B cell (primary cell): ENCODE measurements at regions not wholly inside any gene's neighbourhood (a gene's known extent, or its start where the extent isn't known, plus 50 kb on each side); places are given as distances from the start of the nearest gene placed in this dataset.
"Not testable (repeated sequence)": the region's sequence is repeated elsewhere in the genome, so short reads cannot be mapped to it uniquely, and the experiment has no call there.

Experiments used
- ATAC-seq: fragments of 200-7000 bp; cut with Tn5 transposase; one replicate; pipeline ENCODE4 v1.10.0; 2021; ENCODE audit warnings: low read depth, mild to moderate bottlenecking, moderate number of reproducible peaks, moderate library complexity
- CTCF ChIA-PET: fragments of 350-600 bp; sonication (Branson Sonifier 250); formaldehyde crosslinking; loops from one replicate; lab custom pipeline; 2021; ENCODE audit warnings: antibody characterized with exemption, inconsistent platforms; lab: Charles Lee
- POLR2A ChIA-PET: fragments of 350-600 bp; sonication (Branson Sonifier 250); formaldehyde crosslinking; loops from one replicate; lab custom pipeline; 2021; ENCODE audit warnings: antibody characterized with exemption; lab: Charles Lee
- DNase-seq: peaks from one replicate; pipeline ENCODE4 v3.0.0; 2013
- H2AFZ ChIP-seq: 2 replicates; pipeline ENCODE4 v1.6.1; 2012; ENCODE audit warnings: mild to moderate bottlenecking, low read depth, low read length; ENCODE audit not compliant: insufficient read depth, poor library complexity, severe bottlenecking
- H3K27ac ChIP-seq, 2 donors: 1 replicate in 1 of 2; 2 replicates in 1 of 2; pipeline ENCODE4 v1.5.1; 2012 to 2013; ENCODE audit warnings: low read length in 2 of 2, mild to moderate bottlenecking in 2 of 2, moderate library complexity in 1 of 2
- H3K27me3 ChIP-seq, 4 experiments: fragments of 200-600 bp in 1 of 4; sonication (generic) in 1 of 4; replicated peaks in 1 of 4; 1 replicate in 2 of 4; 2 replicates in 2 of 4; pipeline versions ENCODE4 v1.6.1 to v1.7.0; 2013 to 2016; ENCODE audit warnings: low read length in 3 of 4, mild to moderate bottlenecking in 2 of 4, mixed read lengths in 1 of 4, moderate library complexity in 1 of 4; ENCODE audit not compliant: insufficient read depth in 4 of 4, control insufficient read depth in 3 of 4; ENCODE audit errors: control extremely low read depth in 1 of 4
- H3K36me3 ChIP-seq, 2 experiments: replicated peaks in 1 of 2; 1 replicate in 1 of 2; 2 replicates in 1 of 2; pipeline versions ENCODE4 v1.6.1 to v1.7.1; 2013; ENCODE audit warnings: low read length in 1 of 2; ENCODE audit not compliant: insufficient read depth in 2 of 2, control insufficient read depth in 1 of 2; ENCODE audit errors: control extremely low read depth in 1 of 2, extremely low read depth in 1 of 2
- H3K4me1 ChIP-seq, 2 donors: fragments of 200-600 bp in 1 of 2; sonication (generic) in 1 of 2; 1 replicate in 1 of 2; 2 replicates in 1 of 2; pipeline versions ENCODE4 v1.5.1 to v1.6.1; 2013 to 2017; ENCODE audit warnings: low read length in 2 of 2; ENCODE audit not compliant: control insufficient read depth in 2 of 2, insufficient read depth in 2 of 2
- H3K4me2 ChIP-seq: replicated peaks from 2 replicates; pipeline ENCODE3; 2012; ENCODE audit warnings: mild to moderate bottlenecking, low read depth, low read length; ENCODE audit not compliant: poor library complexity, severe bottlenecking
- H3K4me3 ChIP-seq, 5 experiments: fragments of 200-600 bp in 1 of 5; sonication (generic) in 1 of 5; 1 replicate in 3 of 5; 2 replicates in 2 of 5; pipeline versions ENCODE4 v1.5.1 to v1.7.0; 2011 to 2016; ENCODE audit warnings: low read length in 4 of 5, mild to moderate bottlenecking in 4 of 5, low read depth in 2 of 5, control low read depth in 1 of 5, moderate library complexity in 1 of 5; ENCODE audit not compliant: insufficient read depth in 1 of 5; ENCODE audit errors: control extremely low read depth in 1 of 5, extremely low read depth in 1 of 5
- H3K79me2 ChIP-seq: fragments of 200-600 bp; sonication (generic); one replicate; pipeline ENCODE4 v1.6.0; 2016; ENCODE audit warnings: low read length; ENCODE audit not compliant: control insufficient read depth, insufficient read depth
- H3K9ac ChIP-seq: fragments of 200-600 bp; sonication (generic); 2 replicates; pipeline ENCODE4 v1.6.1; 2017; ENCODE audit warnings: mild to moderate bottlenecking, low read length, moderate library complexity
- H3K9me3 ChIP-seq, 3 donors: one replicate each; pipeline versions ENCODE4 v1.6.1 to v1.7.1; 2013; ENCODE audit warnings: low read length in 2 of 3; ENCODE audit not compliant: control insufficient read depth in 2 of 3, insufficient read depth in 1 of 3; ENCODE audit errors: control extremely low read depth in 1 of 3
- H4K20me1 ChIP-seq: 2 replicates; pipeline ENCODE4 v1.6.0; 2012; ENCODE audit warnings: mild to moderate bottlenecking, low read length; ENCODE audit not compliant: insufficient read depth, control insufficient read depth, poor library complexity, severe bottlenecking
- H3K27ac Mint-ChIP-seq: one replicate; pipeline ENCODE4 v1.8.0; 2021; ENCODE audit warnings: mixed read lengths
- H3K27me3 Mint-ChIP-seq: one replicate; pipeline ENCODE4 v1.8.0; 2021; ENCODE audit warnings: mixed read lengths
- H3K4me1 Mint-ChIP-seq: one replicate; pipeline ENCODE4 v1.8.0; 2021; ENCODE audit warnings: mixed read lengths
- H3K4me3 Mint-ChIP-seq: one replicate; pipeline ENCODE4 v1.8.0; 2021; ENCODE audit warnings: mixed read lengths
- H3K9me3 Mint-ChIP-seq: one replicate; pipeline ENCODE4 v1.8.0; 2022; ENCODE audit warnings: mixed read lengths; ENCODE audit not compliant: insufficient read depth
- EZH2 ChIP-seq: IDR thresholded peaks from 2 replicates; pipeline ENCODE4 v1.6.1; 2012; ENCODE audit warnings: borderline replicate concordance, low read depth, mild to moderate bottlenecking, moderate library complexity, low read length; ENCODE audit not compliant: insufficient read depth, poor library complexity, severe bottlenecking
- WGBS: methylation state at CpG from one replicate; pipeline ENCODE4 v1.1.5; 2013; ENCODE audit warnings: missing lambda C conversion rate; ENCODE audit not compliant: insufficient coverage; 5-methylcytosine and 5-hydroxymethylcytosine counted together
- intact Hi-C: fragments of 100-400 bp; cut with micrococcal nuclease; formaldehyde crosslinking; loops from one replicate; pipeline ENCODE4 v1.10.0; 2022
- TF ChIP-seq, protein P1 (sequence below): fragments of 200-600 bp; IDR thresholded peaks from one replicate; pipeline ENCODE4 v1.8.0; 2022; ENCODE audit warnings: antibody characterized with exemption, mild to moderate bottlenecking

DNA sequence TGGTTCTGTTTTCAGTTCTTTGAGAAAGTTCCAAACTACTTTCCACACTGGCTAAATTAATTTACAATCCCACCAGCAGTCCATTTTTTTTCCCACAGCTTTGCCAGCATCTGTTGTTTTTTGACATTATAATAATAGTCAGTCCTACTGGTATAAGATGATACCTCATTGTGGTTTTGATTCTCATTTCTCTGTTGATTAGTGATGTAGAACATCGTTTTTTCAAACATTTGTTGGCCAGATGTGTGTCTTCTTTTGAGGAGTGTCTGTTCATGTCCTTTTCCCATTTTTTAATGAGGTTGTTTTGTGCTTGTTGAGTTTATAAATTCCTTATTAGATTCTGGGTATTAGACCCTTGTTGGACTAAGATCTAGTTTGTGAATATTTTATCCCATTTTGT lies 376.8 kb upstream of the NT5C1B start:
- Mint-ChIP-seq H3K9me3 (peaks cover 5% of the 10 kb centered on the region), H3K27me3 (peaks cover 20% of the 10 kb centered on the region), H3K4me3 (no peak overlapping the region), H3K27ac (no peak overlapping the region), H3K4me1 (peaks cover 2% of the 10 kb centered on the region)
- intact Hi-C loops: no loop called here
- no peaks in the 10 kb centered on the region for H3K36me3 ChIP-seq
- no peak overlapping the region for H3K4me2 ChIP-seq
- no peak for TF ChIP-seq EZH2
- TF ChIP-seq, protein P1, sequence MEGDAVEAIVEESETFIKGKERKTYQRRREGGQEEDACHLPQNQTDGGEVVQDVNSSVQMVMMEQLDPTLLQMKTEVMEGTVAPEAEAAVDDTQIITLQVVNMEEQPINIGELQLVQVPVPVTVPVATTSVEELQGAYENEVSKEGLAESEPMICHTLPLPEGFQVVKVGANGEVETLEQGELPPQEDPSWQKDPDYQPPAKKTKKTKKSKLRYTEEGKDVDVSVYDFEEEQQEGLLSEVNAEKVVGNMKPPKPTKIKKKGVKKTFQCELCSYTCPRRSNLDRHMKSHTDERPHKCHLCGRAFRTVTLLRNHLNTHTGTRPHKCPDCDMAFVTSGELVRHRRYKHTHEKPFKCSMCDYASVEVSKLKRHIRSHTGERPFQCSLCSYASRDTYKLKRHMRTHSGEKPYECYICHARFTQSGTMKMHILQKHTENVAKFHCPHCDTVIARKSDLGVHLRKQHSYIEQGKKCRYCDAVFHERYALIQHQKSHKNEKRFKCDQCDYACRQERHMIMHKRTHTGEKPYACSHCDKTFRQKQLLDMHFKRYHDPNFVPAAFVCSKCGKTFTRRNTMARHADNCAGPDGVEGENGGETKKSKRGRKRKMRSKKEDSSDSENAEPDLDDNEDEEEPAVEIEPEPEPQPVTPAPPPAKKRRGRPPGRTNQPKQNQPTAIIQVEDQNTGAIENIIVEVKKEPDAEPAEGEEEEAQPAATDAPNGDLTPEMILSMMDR: no peak
- peaks cover 0 to under 1% (median 0%) of the 10 kb centered on the region in 4 experiments for H3K27me3 ChIP-seq
- no peaks in the 10 kb centered on the region for H3K4me1 ChIP-seq
- H3K9ac ChIP-seq: no peak overlapping the region
- no peak overlapping the region for H2AFZ ChIP-seq
- ATAC-seq: no peak
- H3K79me2 ChIP-seq: no peaks in the 10 kb centered on the region
- H3K4me3 ChIP-seq: no peak overlapping the region
- WGBS: 25% methylated on average over 1 of the region's 1 CpG
- peaks cover 0 to 2% (median 0%) of the 10 kb centered on the region in 3 donors for H3K9me3 ChIP-seq
- no peak for DNase-seq
- no peak overlapping the region for H3K27ac ChIP-seq
- POLR2A ChIA-PET: no interaction called here
- CTCF ChIA-PET: no interaction called here
- H4K20me1 ChIP-seq: no peaks in the 10 kb centered on the region

DNA sequence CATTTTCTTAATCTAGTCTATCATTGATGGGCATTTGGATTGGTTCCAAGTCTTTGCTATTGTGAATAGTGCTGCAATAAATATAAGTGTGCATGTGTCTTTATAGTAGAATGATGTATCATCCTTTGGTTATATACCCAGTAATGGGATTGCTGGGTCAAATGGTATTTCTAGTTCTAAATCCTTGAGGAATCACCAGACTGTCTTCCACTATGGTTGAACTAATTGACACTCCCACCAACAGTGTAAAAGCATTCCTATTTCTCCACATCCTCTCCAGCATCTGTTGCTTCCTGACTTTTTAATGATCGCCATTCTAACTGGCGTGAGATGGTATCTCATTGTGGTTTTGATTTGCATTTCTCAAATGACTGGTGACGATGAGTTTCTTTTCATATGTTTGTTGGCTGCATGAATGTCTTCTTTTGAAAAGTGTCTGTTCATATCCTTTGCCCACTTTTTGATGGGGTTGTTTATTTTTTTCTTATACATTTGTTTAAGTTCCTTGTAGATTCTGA lies 374.4 kb upstream of the NT5C1B start:
- H3K4me3 ChIP-seq, H3K27ac Mint-ChIP-seq, ATAC-seq, H3K27ac ChIP-seq, H3K4me1 ChIP-seq, H4K20me1 ChIP-seq, CTCF ChIA-PET, H3K36me3 ChIP-seq, H2AFZ ChIP-seq, H3K4me2 ChIP-seq, DNase-seq, POLR2A ChIA-PET, H3K9me3 ChIP-seq, H3K27me3 Mint-ChIP-seq, H3K9ac ChIP-seq, intact Hi-C loops, H3K4me1 Mint-ChIP-seq, H3K27me3 ChIP-seq, H3K79me2 ChIP-seq, H3K4me3 Mint-ChIP-seq, H3K9me3 Mint-ChIP-seq: not testable (repeated sequence)
- no CpG with 5 or more reads among the region's 3 CpGs for whole genome bisulfite sequencing
